GM23338 (cell line): ENCODE measurements at regions not wholly inside any gene's neighbourhood (a gene's known extent, or its start where the extent isn't known, plus 50 kb on each side); places are given as distances from the start of the nearest gene placed in this dataset.

ENCODE experiments used
- EZH2 ChIP-seq: fragments of 200-600 bp; sonication (generic); IDR thresholded peaks from one replicate; pipeline ENCODE4 v1.8.0; 2017; ENCODE audit warnings: antibody characterized with exemption, mild to moderate bottlenecking, low read depth; ENCODE audit not compliant: unreplicated experiment
- JUNB ChIP-seq: IDR thresholded peaks from one replicate; pipeline ENCODE4 v1.6.1; 2016; ENCODE audit warnings: antibody characterized with exemption; ENCODE audit not compliant: unreplicated experiment
- NANOG ChIP-seq: IDR thresholded peaks from 2 replicates; pipeline ENCODE4 v1.6.1; 2016; ENCODE audit warnings: antibody characterized with exemption, borderline replicate concordance
- ZNF114 ChIP-seq: fragments of 250-450 bp; sonication (Bioruptor Pico); IDR thresholded peaks from 2 replicates; pipeline ENCODE4 v1.5.0; 2020; ENCODE audit warnings: mild to moderate bottlenecking, moderate library complexity
- TF ChIP-seq, protein P1 (sequence below): IDR thresholded peaks from 2 replicates; pipeline ENCODE4 v1.6.1; 2016; ENCODE audit warnings: antibody characterized with exemption
- TF ChIP-seq, protein P2 (sequence below): fragments of 250-450 bp; sonication (Bioruptor Pico); IDR thresholded peaks from 2 replicates; pipeline ENCODE4 v1.5.0; 2020; ENCODE audit warnings: mild to moderate bottlenecking, moderate library complexity

DNA sequence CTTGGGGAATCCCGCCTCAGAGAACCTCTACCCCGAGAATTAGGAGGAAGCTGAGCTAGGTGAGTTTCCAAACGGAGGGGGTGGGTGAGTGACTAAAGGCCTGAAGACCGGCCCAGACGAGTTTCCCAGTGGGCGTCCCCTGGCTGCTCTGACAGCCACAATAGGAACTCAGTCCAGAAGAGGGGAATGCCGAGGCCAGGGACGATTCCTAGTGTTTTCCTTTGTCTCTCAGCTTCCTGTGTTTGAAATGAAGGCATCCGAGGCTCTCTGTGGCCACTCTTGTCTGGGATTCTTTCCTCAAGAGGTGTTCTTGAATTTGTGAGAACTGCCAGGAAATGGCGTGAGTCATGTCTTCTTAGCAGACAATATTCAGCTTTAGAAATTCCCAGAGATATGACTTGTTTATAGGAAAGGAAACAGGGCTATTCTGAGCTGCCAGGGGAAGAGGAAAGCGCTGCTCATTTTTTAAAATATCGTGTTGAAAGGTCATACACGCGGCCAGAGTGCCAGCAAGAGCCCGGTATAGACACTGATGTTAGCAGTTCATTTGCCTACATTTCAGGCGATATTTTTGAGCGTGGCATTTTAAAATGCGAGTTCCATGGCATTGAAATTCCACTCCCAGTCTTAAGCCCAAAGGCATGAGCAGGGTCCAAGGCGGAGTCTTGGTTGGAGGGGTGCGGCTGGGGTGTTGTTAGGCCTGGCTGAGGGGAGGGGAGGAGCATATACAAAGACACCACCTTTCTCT, 169.1 kb upstream of the KLF7 start (continued):
- TF ChIP-seq, protein P1, sequence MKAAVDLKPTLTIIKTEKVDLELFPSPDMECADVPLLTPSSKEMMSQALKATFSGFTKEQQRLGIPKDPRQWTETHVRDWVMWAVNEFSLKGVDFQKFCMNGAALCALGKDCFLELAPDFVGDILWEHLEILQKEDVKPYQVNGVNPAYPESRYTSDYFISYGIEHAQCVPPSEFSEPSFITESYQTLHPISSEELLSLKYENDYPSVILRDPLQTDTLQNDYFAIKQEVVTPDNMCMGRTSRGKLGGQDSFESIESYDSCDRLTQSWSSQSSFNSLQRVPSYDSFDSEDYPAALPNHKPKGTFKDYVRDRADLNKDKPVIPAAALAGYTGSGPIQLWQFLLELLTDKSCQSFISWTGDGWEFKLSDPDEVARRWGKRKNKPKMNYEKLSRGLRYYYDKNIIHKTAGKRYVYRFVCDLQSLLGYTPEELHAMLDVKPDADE, result peak; percentile 71
- TF ChIP-seq, protein P2, sequence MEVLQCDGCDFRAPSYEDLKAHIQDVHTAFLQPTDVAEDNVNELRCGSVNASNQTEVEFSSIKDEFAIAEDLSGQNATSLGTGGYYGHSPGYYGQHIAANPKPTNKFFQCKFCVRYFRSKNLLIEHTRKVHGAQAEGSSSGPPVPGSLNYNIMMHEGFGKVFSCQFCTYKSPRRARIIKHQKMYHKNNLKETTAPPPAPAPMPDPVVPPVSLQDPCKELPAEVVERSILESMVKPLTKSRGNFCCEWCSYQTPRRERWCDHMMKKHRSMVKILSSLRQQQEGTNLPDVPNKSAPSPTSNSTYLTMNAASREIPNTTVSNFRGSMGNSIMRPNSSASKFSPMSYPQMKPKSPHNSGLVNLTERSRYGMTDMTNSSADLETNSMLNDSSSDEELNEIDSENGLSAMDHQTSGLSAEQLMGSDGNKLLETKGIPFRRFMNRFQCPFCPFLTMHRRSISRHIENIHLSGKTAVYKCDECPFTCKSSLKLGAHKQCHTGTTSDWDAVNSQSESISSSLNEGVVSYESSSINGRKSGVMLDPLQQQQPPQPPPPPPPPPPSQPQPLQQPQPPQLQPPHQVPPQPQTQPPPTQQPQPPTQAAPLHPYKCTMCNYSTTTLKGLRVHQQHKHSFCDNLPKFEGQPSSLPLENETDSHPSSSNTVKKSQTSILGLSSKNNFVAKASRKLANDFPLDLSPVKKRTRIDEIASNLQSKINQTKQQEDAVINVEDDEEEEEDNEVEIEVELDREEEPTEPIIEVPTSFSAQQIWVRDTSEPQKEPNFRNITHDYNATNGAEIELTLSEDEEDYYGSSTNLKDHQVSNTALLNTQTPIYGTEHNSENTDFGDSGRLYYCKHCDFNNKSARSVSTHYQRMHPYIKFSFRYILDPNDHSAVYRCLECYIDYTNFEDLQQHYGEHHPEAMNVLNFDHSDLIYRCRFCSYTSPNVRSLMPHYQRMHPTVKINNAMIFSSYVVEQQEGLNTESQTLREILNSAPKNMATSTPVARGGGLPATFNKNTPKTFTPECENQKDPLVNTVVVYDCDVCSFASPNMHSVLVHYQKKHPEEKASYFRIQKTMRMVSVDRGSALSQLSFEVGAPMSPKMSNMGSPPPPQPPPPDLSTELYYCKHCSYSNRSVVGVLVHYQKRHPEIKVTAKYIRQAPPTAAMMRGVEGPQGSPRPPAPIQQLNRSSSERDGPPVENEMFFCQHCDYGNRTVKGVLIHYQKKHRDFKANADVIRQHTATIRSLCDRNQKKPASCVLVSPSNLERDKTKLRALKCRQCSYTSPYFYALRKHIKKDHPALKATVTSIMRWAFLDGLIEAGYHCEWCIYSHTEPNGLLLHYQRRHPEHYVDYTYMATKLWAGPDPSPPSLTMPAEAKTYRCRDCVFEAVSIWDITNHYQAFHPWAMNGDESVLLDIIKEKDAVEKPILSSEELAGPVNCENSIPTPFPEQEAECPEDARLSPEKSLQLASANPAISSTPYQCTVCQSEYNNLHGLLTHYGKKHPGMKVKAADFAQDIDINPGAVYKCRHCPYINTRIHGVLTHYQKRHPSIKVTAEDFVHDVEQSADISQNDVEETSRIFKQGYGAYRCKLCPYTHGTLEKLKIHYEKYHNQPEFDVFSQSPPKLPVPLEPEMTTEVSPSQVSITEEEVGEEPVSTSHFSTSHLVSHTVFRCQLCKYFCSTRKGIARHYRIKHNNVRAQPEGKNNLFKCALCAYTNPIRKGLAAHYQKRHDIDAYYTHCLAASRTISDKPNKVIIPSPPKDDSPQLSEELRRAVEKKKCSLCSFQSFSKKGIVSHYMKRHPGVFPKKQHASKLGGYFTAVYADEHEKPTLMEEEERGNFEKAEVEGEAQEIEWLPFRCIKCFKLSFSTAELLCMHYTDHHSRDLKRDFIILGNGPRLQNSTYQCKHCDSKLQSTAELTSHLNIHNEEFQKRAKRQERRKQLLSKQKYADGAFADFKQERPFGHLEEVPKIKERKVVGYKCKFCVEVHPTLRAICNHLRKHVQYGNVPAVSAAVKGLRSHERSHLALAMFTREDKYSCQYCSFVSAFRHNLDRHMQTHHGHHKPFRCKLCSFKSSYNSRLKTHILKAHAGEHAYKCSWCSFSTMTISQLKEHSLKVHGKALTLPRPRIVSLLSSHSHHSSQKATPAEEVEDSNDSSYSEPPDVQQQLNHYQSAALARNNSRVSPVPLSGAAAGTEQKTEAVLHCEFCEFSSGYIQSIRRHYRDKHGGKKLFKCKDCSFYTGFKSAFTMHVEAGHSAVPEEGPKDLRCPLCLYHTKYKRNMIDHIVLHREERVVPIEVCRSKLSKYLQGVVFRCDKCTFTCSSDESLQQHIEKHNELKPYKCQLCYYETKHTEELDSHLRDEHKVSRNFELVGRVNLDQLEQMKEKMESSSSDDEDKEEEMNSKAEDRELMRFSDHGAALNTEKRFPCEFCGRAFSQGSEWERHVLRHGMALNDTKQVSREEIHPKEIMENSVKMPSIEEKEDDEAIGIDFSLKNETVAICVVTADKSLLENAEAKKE, result no peak
- no peak for TF ChIP-seq JUNB
- TF ChIP-seq ZNF114, result no peak
- no peak for TF ChIP-seq EZH2
- TF ChIP-seq NANOG, result no peak; the same call in 1 of the 2 replicates
